A673 (cell line): ENCODE measurements at regions not wholly inside any gene's neighbourhood (a gene's known extent, or its start where the extent isn't known, plus 50 kb on each side); places are given as distances from the start of the nearest gene placed in this dataset.

ENCODE experiments used
- BruUV-seq: library from RNA; stranded (reverse); fragments of 400-500 nt; replicated peaks from 2 replicates; lab custom pipeline; 2021; lab: Mats Ljungman, UMichigan
- CTCF ChIA-PET: fragments of 300-600 bp; sonication (Branson Sonifier 250); formaldehyde crosslinking; loops from one replicate; lab custom pipeline; 2022; ENCODE audit warnings: antibody characterized with exemption; lab: Charles Lee
- POLR2A ChIA-PET: fragments of 300-600 bp; sonication (Branson Sonifier 250); formaldehyde crosslinking; loops from one replicate; lab custom pipeline; 2022; ENCODE audit warnings: antibody characterized with exemption; ENCODE audit not compliant: low non-redundant PET; lab: Charles Lee
- DNase-seq: peaks from one replicate; pipeline ENCODE4 v3.0.0-alpha.2; 2015; ENCODE audit warnings: low spot score
- H3K27ac ChIP-seq: fragments of 200-600 bp; sonication (generic); 2 replicates; pipeline ENCODE4 v1.5.1; 2016; ENCODE audit warnings: mixed run types, low read depth, mild to moderate bottlenecking, mixed read lengths, antibody characterized with exemption, low read length; ENCODE audit not compliant: poor library complexity, severe bottlenecking
- H3K27me3 ChIP-seq: fragments of 200-600 bp; sonication (generic); replicated peaks from 2 replicates; pipeline ENCODE4 v1.6.1; 2017; ENCODE audit warnings: mixed run types, low read depth, mild to moderate bottlenecking, mixed read lengths, antibody characterized with exemption, low read length; ENCODE audit not compliant: insufficient read depth, poor library complexity
- H3K36me3 ChIP-seq: fragments of 200-600 bp; sonication (generic); 2 replicates; pipeline ENCODE4 v1.6.1; 2016; ENCODE audit warnings: mixed run types, mild to moderate bottlenecking, mixed read lengths, antibody characterized with exemption, low read length; ENCODE audit not compliant: insufficient read depth, poor library complexity, severe bottlenecking
- H3K4me1 ChIP-seq: fragments of 200-600 bp; sonication (generic); 2 replicates; pipeline ENCODE4 v1.6.1; 2017; ENCODE audit warnings: mixed run types, mild to moderate bottlenecking, mixed read lengths, antibody characterized with exemption, low read length; ENCODE audit not compliant: insufficient read depth, poor library complexity, severe bottlenecking
- H3K4me3 ChIP-seq: fragments of 200-600 bp; sonication (generic); 2 replicates; pipeline ENCODE4 v1.5.1; 2016; ENCODE audit warnings: low read depth, mixed run types, mild to moderate bottlenecking, mixed read lengths, low read length; ENCODE audit not compliant: poor library complexity, severe bottlenecking
- H3K9me3 ChIP-seq: fragments of 200-600 bp; sonication (generic); 2 replicates; pipeline ENCODE4 v1.6.1; 2016; ENCODE audit warnings: mixed run types, low read depth, mild to moderate bottlenecking, mixed read lengths, antibody characterized with exemption, low read length; ENCODE audit not compliant: poor library complexity, severe bottlenecking
- EZH2 ChIP-seq: fragments of 200-600 bp; sonication (generic); IDR thresholded peaks from 2 replicates; pipeline ENCODE4 v1.6.1; 2017; ENCODE audit warnings: borderline replicate concordance, low read depth, mild to moderate bottlenecking, mixed read lengths, antibody characterized with exemption, low read length; ENCODE audit not compliant: poor library complexity, severe bottlenecking
- intact Hi-C: fragments of 100-400 bp; cut with micrococcal nuclease; formaldehyde crosslinking; loops from one replicate; pipeline ENCODE4 v1.10.0; 2022; ENCODE audit not compliant: unreplicated experiment
- TF ChIP-seq, protein P1 (sequence below): fragments of 300-800, 200-600 bp; sonication (generic); conservative IDR thresholded peaks from 2 replicates; pipeline ENCODE4 v1.5.1; 2017; ENCODE audit warnings: low read depth, mild to moderate bottlenecking, antibody characterized with exemption, low read length, moderate library complexity, mixed read lengths

DNA sequence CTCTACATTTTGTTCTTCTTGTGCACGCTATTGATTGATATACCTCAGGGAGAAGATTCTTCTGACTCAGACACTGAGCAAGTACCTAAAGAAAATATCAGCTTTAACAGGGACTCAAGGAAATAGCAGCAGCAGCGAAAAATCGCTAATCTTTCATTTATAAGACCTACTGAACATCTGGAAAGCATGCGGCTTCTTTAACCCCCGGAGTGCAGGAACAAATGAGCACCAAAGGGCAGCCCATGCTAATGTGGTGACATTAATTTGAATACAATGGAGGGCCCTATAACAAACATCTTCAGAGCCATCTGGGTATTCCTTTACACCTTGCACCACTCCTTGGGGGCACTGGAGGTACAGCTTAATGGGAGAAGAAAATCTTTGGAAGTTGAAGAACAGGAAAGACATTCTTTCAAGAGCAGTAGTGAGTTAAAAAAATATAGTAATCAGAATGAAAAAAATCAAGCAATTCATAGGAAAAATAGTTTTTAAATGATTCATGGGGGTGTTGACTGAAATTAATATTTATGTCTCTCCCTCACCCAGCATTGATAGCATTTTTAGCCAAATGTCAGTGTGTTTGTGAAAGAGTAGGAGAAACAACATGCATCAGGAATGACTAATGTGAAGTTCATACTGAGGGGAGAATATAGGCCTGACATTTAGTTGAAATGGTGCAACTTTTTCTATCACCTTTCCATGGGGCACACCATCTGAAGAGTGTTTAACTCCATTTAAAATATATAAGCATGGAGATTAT, 281.7 kb downstream of the HRH4 start:
- POLR2A ChIA-PET = no interaction called here
- BruUV-seq = no TSS peak

DNA sequence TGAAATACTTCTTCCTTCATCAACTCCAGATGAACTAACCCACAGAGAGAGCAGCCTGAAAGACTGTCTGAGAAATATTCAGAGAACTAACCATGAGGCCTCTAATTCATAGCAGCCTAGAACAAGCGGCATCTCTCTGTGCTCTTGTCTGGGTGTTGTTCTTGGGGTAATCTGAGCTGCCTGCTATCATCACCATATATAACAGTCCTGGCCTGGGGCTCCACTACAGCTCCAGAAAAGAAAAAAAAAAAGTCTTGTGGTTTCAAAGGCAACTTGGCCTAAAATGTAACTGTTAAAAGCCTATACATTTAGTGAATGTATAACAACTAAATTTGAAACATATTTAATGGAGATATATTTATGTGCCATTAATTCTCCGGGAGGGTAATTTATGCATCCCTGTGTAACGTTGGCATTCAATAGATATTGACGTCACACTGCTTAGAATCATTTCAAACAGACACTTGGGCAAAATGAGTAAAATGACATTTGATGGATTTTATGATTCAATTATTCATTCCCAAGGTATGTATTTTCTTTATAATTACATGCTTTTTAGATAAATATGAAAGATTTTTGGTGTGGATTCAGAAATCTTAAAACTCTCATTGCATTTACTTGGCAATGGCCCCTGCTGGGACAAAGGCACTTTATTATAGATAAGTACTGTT, 294.3 kb downstream of the HRH4 start:
- intact Hi-C loops = no loop called here
- POLR2A ChIA-PET = interaction anchor here (0.6 kb wide), 1 partner anchor 886 kb away, joined by 4 read pairs; no protein-coding TSS in a partner anchor

More for the DNA sequence above, 281.7 kb downstream of the HRH4 start:
- intact Hi-C loops = no loop called here
- CTCF ChIA-PET = no interaction called here
- Histone ChIP-seq H3K4me3 (no peak overlapping the region), H3K4me1 (no peaks in the 10 kb centered on the region), H3K27ac (no peak overlapping the region), H3K9me3 (no peaks in the 10 kb centered on the region), H3K27me3 (peaks cover 15% of the 10 kb centered on the region), H3K36me3 (no peaks in the 10 kb centered on the region)
- TF ChIP-seq, protein P1, sequence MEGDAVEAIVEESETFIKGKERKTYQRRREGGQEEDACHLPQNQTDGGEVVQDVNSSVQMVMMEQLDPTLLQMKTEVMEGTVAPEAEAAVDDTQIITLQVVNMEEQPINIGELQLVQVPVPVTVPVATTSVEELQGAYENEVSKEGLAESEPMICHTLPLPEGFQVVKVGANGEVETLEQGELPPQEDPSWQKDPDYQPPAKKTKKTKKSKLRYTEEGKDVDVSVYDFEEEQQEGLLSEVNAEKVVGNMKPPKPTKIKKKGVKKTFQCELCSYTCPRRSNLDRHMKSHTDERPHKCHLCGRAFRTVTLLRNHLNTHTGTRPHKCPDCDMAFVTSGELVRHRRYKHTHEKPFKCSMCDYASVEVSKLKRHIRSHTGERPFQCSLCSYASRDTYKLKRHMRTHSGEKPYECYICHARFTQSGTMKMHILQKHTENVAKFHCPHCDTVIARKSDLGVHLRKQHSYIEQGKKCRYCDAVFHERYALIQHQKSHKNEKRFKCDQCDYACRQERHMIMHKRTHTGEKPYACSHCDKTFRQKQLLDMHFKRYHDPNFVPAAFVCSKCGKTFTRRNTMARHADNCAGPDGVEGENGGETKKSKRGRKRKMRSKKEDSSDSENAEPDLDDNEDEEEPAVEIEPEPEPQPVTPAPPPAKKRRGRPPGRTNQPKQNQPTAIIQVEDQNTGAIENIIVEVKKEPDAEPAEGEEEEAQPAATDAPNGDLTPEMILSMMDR = no peak
- TF ChIP-seq EZH2 = no peak
- DNase-seq = no peak

DNA sequence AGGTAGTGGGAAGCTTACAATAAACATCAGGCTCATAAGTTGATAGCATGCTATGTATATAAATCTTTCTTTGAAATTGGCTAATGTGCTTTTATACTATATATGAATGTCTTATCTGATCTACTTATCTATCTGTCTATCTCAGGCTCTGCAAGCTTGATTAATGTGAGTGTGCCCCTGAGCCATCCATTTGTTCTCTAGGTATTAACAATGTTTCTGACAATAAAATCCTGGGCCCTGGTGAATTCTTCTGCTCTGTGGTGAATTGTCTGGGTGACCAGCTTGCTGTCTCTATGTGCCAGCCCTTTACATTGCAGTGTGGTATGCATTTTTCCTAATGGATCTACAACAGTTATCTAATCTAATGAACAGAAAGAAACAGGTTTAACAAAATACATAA, 295.9 kb downstream of the HRH4 start:
- ChIA-PET CTCF (no interaction called here), POLR2A (no interaction called here)
- intact Hi-C loops = no loop called here
- no peaks in the 10 kb centered on the region for H3K4me1 ChIP-seq
- no peak overlapping the region for H3K27ac ChIP-seq
- H3K9me3 ChIP-seq = no peaks in the 10 kb centered on the region
- no peaks in the 10 kb centered on the region for H3K36me3 ChIP-seq
- BruUV-seq = no TSS peak
- TF ChIP-seq, protein P1 = no peak
- TF ChIP-seq EZH2 = no peak
- H3K27me3 ChIP-seq = no peaks in the 10 kb centered on the region
- no peak overlapping the region for H3K4me3 ChIP-seq
- DNase-seq = no peak

More for the DNA sequence above, 294.3 kb downstream of the HRH4 start:
- Histone ChIP-seq H3K9me3 (no peaks in the 10 kb centered on the region), H3K27me3 (no peaks in the 10 kb centered on the region), H3K36me3 (no peaks in the 10 kb centered on the region), H3K4me1 (no peaks in the 10 kb centered on the region), H3K4me3 (no peak overlapping the region), H3K27ac (no peak overlapping the region)
- CTCF ChIA-PET = no interaction called here
- DNase-seq = no peak
- TF ChIP-seq, protein P1 = no peak
- TF ChIP-seq EZH2 = no peak
- no TSS peak for BruUV-seq
